ENCODE measurements at regions not wholly inside any gene's neighbourhood (a gene's known extent, or its start where the extent isn't known, plus 50 kb on each side); places are given as distances from the start of the nearest gene placed in this dataset.
"Not testable (repeated sequence)": the region's sequence is repeated elsewhere in the genome, so short reads cannot be mapped to it uniquely, and the experiment has no call there.

DNA sequence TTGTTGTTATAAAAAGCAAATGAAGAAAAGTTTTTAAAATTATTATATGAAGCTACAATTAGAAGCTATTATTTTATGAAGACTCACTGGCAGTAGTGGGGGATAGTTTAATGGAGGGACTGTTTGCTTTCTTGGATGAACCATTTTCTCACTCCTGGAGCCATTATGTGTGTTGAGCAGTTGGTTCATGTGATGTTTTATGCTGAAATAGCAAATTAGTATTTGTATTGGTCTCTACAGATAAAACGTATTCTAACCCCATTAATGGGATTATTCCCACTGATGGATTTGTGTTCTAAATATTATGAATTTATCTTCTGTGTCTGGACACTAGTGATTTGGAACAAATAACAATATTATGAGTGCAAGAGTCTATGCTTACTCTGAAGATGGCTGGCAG is 507.5 kb upstream of the FSHR start:
- no peak for DNase-seq

DNA sequence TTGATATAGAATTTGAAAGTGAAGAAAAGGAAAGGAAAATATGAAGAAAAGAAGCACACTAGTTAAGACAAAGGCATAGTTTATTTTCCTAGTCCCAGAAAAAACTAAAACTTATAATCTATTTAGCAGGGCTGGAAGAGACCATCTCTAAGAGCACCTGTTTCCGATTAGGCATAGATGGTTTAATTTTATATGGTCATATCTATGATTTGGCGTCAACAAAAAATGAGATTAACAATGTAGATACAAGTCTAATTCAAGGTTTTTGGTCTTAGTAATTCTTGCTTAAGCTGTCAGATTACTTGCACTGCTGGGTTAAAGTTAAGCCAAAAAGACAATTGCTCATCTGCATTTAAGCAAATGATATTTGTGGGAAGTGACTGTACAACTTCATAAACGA is 502.5 kb upstream of the FSHR start:
- DNase-seq: no peak

DNA sequence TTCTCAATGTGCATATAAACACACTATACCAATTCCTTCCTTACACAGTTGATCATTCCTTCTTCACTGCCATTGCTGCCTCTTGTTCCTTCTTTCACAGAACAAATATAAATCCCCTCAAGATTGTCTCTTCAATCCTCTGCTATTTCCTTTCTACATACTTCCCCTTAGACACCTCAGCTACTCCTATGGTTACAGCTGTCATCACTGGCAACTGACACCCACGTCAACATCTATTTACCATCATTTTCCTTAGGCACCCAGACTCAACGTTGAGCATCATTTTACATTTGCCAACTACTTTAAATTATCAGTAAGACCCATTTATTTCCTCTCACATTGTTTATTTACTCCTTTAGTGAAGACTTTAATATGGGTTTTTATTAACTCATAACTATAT is 488.8 kb upstream of the FSHR start:
- DNase-seq: no peak

DNA sequence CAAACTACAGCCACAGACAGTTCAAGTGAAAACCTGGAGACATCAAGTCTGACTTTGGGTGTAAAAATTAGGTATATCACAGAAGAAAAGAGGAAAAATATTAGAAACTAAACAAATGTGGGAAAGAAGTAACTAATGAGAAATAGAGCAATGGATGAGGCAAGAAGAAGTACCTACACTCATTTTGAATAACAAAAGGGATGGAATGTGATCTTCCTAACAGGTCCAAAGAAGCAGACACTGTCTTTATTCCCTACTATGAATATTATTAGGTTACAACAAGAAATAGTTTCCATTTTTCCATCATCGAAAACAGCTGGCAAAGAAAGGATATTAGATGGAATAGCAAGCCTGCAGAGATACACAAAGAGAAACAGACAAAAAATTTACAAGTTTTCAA is 486.3 kb upstream of the FSHR start:
- no peak for DNase-seq

DNA sequence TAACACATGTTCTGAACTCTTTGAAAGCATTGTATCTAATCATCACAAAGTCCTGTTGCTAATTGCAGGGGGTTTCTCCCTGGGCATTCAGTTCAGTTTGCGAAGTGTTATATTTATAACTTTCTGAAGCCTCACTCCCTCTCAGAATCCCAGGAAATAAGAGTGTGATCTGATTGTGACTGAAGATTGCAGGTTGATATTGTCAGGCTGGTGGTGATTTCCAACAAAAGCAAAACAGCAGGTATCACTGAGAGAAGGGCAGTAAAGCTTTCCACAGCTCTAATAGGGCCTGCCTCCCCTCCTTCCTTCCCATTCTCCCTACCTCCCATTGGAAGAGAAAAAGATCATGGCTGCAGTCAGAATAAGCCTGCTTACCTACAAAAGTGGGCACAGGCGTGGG is 466.7 kb upstream of the FSHR start:
- no peak for DNase-seq

DNA sequence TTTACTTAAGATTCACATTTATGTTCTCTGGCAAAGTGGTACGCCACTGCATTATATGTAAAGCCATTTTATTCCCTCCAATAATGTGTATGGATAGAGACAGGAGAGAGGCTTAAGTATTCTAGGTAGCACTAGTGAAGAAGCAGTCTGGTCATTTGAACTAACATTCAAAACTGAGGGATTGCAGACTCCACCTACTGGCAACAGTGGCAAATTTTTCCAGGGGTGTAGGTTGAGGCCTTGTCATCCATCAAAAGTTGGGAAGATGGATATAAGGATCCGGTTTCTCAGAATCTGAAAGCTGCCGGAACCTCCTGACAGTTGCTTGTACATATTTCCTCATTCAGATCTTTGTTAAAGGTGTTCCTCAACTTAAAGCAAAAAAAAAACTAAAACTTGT is 465.5 kb upstream of the FSHR start:
- DNase-seq: no peak

DNA sequence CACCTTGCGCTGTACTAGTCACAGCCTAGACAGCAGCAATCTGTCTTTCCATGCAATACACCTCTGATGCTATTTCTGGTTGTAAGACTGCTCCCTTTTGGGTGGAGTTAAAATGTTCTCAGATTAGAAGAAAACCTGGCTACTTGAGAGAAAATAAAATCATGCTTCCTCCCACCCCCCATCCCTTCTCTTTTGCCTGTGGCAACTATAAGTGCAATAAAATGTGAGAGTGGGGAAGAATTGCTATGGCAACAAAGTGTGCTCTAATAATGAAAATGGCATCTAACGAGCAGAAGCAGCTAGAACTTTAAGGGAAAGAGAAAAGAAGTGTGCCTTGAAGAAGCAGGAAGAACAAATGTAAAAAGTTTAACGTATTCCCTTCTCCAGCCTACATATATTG is 464.2 kb upstream of the FSHR start:
- DNase-seq: no peak

DNA sequence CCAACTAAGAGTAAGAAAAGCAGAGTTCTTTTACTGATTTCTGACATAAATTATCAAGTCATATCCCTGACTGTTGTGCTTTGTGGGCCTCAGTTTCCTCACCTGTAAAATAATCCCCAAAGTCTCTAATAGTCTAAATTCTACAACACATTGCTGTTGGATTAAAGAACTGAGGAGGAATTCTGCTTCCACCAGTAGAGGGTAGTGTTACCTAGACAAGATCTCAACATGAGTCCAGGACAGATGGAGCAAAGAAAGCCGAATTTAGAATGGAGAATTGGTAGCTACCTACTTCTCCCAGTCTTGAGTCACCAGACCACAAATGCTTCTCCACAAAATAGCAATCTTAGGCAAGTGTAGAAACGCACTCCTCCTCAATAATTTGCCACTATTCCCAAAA is 462.5 kb upstream of the FSHR start:
- peak; percentile 45 for DNase-seq

DNA sequence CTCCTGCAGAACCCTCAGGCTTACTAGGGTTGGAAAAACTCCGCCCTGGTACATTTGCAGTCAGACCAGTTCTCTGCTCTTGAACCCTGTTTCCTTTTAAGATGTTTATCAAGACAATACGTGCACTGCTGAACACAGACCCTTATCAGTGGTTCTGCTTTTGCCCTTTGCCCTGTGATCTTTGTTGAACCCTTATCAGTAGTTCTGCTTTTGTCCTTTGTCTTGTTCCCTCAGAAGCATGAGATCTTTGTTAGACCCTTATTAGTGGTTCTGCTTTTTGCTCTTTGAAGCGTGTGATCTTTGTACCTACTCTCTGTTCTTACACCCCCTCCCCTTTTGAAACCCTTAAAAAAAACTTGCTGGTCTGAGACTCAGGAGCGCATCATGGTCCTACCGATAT is 457.5 kb upstream of the FSHR start:
- DNase-seq: not testable (repeated sequence)

DNA sequence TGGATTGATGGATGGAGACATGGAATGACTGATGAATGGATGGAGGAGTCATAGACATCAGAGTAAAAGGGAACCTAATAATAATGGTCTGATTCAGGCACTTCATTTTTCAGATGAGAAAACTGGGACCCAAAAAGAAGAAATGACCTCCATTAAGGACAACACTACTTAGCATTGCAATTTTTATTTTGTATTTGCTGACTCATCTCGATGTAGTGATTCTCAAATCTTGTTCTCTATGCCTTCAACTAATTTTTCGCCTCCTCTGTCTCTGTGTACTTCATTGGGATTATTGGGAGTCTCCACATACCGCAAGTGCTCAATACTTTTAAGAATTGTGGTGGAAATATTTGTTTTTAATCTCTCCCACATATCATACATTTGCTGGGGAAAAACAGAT is 446.2 kb upstream of the FSHR start:
- no peak for DNase-seq

DNA sequence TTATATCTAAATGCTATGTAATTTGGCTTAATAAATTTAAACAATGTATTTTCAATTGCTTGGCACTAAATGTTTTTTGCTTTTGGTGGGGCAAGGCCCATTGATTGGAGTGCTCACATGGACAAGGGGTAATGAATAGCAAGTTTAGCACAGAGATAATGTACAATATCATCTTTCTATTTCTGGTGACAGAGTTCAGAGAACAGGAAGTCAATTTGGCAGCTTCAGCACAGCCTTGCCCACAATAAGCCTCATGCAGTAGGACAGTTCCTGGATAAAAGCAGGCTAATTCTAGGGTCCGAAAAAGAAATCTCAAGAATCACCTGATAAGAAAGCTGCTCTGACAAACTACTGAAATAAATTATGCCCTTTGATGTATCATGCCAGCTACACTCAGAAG is 443.9 kb upstream of the FSHR start:
- no peak for DNase-seq

DNA sequence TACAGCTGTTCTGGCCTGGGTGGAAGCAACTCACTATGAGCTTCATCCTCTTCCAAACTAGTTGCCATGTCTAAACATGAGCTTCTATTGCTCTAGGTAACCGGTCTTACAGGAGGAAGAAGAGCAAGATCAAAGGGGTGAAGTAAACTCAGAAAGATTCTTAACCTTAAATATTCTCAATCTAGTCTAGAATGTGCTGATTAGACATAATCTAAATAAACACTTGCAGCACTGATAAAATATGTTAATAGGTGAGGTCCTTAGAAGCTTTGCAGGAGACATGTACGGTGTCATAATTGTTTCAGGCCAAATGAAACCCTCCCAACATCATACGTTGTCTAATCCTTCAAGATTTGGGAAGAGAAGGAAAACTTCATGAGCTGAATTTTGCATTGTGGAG is 431.6 kb upstream of the FSHR start:
- no peak for DNase-seq

DNA sequence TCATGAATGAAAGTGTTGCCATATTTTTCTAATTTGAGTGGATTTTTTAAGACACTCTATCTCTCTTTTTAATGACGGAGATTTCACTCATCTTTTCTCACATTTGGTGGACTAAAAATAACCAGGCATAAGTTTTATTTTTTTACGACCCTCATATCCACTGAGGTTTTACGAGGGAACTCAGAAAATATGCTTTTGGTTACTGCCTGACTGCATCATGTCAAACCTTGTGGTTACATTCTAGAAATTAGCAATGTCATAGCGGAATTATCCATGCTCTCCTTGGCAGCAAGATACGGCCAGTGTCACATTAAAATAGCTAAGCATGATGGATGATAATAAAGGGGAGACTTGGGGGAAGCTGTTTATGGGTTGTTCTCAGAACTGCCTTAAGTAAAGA is 428.6 kb upstream of the FSHR start:
- no peak for DNase-seq

DNA sequence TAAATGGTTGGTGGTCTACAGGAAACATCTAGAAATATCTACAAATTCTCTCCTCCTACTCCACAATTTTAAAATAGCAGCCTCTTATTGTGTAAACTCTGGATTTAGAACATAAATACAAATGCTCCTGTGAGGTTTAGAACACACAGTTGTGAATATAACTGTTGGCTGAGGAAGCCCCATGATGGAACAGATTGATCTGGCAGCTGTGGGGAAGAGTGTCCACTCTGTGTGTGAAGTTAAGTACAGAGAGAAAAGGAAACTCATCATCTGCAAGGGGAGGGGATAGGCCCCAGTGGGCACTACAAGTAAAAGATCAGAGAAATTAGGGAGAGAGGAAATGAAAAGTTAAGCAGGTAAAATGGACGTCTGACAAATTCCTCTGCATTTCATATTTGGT is 422.7 kb upstream of the FSHR start:
- DNase-seq: no peak

DNA sequence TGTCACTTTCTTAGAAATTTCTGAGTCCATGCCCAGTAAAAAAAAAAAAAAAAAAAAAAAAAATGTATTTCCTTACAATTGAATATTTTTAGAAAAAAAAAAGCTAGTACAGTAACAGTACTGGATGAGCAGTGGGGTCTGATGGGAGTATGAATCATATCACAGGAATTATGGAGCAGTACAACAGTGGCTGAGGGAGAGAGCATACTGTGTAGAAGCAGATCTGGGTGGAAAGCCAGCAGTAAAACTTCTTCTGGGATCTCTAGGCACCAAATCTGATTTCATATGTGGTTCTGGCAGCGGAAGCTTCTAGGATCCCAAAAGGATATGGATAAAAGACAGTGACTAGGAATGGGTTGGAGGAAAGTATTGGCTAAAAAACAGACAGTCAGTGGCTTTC is 414.9 kb upstream of the FSHR start:
- no peak for DNase-seq

DNA sequence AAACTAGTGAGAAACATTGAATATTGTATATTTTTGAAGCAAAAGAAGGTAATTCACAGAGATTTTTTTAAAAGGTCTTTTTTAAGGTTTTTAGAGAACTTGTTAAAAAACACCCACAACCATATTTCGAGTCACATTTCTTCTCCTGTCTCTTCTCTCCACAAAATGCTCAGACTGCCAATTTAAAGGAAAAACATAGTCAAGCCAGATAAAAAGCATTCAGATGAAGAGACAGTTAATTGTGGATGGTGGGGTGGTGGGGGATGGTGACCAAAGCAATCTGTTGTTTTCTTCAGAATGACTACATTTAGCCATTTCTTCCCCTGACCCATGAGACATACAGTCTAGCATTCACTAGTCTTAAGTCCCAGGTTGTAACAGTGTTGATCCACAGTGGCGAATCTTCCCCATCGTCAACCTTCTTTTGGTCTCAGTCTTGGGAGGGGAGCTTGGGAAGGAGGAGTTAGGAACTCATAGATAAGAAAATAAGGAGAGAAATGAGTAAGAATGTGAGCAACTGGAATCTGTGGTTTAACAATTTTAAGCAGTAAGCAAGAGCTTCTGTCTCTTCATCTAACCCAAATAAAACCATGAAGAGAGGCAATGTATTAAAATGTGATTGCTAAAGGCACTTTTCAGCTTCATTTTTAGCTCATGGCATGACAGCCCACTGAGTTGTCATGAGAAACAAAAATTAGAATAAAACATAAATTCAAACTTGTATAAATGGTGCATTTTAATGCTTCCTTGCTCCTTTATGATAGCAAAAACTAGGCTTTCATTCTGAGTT is 413.7 kb upstream of the FSHR start:
- DNase-seq: no peak

DNA sequence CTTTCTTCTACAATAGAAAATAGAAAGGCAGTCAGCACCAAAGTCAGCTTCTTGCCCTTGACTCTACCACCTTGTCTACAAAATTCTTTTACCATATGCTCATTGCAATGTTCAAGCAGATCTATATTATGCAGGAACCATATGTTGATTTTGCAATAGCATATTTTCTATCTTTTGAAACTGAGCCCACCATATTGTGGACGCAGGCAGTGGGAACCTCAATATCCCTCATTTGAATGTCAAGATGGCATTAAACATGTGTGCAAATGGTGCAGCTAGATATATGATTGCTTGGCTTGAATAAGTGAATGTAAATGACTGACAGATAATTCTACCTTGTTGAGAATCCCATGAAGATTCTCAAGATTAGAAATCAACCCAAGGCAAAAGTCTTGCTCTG is 412.7 kb upstream of the FSHR start:
- DNase-seq: no peak

DNA sequence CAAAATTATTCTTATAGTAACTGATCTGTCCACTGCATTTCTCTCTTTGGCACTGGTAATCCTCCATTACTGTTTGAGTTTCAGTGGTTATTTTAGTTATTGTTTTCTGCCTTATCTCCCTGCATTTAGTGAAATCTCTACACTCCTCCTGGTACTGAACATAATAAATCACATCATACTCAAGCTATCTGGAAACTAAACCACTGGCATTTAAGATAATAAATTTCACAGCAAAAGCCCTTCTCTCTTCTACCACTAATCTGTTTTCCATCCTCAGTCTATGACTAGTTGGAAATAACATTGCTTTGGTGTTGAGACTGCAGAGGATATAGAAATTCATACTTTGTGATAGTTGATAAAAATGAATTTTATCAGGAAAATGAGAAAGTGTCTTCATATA is 399.3 kb upstream of the FSHR start:
- no peak for DNase-seq

DNA sequence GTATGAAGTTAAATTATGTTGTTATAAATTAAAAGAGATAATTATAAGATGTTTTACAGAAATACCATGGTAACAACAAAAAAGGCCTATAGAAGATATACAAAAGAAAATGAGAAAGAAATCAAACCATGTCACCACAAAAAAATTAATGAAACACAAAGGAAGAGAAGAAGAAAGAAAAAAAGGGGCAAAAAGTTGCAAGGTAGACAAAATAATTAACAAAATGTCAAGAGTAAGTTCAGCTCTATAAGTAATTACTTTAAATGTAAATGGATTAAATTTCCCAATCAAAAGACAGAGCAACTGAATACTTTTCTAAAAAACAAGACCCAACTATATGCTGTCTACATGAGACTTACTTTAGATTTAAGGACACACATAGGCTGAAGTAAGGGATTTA is 378.4 kb upstream of the FSHR start:
- DNase-seq: no peak

DNA sequence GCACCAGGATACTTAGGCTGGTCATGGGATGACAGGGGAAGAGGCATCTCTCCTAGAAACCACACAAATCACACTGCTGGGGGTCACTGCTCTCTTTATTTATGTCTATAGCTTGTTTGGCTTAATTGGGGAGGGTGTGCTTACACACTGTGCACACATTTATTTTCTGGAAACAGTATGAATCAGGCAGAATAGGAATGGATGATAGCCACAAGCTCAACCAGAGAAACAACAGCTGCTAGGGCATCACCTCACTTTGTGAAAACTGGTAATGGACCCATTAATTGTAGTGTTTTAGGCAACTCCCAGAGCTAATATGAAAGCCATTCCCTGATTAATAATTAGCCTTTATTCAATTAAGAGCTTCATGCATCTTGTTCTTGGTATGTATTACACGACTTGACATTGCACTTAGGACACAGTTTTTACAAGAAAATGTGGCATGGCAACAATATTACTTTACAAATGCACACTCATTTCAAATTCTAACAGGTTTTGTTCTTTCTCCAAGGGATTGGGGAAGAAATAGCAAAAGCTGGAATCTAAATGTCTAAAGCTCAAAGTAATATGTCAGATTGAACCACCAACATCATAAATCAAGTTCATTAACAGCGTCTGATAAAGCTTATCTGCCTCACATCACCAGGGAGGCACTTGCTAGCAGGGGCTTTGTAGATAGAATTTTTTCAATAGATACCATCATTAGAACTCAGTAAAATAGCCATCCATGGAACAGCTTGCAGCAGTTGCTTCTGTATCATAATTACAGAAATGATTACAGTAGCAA is 361.9 kb upstream of the FSHR start:
- DNase-seq: no peak

DNA sequence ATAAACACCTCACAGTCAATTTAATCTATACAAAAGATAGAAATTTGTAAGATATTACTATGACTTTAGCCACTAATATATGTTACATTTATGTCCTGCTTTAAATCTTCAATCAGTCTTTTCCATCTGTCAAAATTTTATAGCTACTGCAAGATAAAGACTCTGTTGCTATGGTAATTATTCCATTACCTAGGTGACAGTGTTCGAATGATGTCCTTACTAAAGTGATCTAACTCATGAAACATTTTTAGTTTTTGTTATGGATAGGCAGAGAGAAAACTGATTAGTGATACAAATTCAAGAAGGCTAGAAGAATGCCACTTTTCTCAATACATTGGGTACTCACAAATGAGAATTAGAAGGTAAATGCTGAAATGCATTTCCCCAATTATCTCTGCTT is 359.9 kb upstream of the FSHR start:
- DNase-seq: no peak

DNA sequence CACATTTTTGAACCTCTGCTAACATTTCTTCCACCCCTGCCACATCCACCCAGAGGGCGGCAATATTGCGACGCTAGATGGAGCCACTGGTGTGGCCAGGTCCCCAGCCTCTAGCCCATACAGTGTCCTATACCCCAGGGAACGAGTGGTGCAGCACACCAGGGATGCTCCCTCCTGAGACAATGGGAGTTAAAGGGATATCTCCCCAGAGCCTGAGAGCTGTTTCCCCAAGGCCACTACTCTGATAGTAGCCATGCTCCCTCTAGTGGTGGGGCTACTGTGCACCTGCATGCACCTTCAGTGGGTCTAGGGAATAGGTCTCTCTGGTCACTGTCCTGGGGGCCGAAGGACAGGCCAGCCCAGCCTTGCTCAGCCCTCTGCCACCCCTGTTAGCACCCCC is 336.4 kb upstream of the FSHR start:
- peak; percentile 24 for DNase-seq

DNA sequence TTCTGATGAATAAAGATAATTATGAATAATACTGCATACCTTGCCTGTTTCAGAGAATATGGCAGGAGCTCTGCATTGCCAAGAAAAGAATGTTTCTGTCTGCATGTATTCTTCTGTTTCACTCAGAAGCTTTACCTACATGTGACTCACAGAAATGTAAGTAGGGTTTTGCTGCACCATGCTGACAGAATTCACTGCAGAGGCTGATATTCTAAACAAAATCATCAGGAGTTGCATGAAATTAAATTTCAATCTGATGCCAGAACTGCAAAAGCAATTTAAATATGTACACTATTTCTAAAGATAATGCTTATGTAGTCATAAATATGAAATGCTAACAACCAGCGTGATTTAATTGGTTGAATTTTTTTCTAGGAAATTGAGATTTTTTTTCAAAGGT is 332.8 kb upstream of the FSHR start:
- DNase-seq: no peak

DNA sequence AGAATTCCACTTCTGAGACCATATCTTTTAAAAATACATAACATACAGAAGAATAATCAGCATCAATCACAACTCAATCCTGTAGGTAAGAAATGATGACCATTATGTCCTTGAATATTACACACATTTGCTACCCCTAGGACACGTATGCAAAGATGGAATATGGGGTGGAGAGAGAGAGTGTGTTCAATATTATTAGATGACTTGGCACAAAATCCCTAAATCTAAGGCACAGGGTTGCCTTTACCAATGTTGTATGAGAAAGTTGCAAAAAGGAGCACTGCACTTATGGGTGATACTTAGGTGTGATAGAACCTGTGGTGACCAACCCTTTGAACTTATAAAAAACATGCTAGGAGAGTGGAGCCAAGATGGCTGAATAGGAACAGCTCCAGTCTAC is 326.2 kb upstream of the FSHR start:
- no peak for DNase-seq

Data from NCI-H2081 treated with DMSO at 0.1 percent for 48 hours (cell line).